GM03348 (cell line): ENCODE measurements at regions not wholly inside any gene's neighbourhood (a gene's known extent, or its start where the extent isn't known, plus 50 kb on each side); places are given as distances from the start of the nearest gene placed in this dataset.

ENCODE experiments used
- DNase-seq: peaks from one replicate; pipeline ENCODE4 v3.0.0; 2012; ENCODE audit warnings: low spot score

DNA sequence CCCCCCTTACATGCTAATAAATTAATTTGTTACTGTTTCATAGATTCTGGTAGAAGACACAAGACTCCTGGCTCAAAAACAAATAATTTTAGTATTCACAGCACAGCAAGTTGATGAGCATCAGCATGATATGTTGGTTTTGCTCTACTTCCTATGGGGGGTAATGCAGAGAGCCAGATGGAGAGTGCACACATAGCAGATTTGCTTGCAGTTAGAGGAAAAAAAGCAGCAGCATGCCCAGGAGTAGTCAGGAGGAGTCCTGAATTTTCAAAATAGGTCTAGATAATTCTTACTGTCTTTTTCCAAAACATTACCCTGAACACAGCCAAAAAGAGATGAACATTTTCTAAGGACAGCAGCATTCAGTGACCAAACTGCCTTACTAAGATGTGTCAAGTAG, 261.3 kb downstream of the COX7C start:
- DNase-seq, result no peak

DNA sequence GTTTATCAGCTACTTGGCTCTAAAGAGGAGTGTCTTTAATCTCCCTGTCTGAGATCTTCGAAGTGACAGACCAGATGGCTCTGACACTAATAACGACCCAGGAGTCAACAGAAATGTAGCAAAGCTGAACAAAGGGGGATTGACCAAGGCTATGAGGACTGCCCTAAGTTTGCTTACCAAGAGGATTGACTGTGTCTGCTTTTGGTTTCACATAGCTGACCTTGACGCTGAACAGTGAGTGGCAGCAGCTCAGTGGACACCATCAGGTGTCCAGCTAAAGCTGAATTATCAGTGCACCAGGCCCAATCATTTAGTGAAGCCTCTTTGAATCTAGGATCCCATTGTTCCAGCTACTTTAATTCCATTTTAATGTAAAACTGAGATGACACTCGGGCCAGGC, 262.6 kb downstream of the COX7C start:
- no peak for DNase-seq

DNA sequence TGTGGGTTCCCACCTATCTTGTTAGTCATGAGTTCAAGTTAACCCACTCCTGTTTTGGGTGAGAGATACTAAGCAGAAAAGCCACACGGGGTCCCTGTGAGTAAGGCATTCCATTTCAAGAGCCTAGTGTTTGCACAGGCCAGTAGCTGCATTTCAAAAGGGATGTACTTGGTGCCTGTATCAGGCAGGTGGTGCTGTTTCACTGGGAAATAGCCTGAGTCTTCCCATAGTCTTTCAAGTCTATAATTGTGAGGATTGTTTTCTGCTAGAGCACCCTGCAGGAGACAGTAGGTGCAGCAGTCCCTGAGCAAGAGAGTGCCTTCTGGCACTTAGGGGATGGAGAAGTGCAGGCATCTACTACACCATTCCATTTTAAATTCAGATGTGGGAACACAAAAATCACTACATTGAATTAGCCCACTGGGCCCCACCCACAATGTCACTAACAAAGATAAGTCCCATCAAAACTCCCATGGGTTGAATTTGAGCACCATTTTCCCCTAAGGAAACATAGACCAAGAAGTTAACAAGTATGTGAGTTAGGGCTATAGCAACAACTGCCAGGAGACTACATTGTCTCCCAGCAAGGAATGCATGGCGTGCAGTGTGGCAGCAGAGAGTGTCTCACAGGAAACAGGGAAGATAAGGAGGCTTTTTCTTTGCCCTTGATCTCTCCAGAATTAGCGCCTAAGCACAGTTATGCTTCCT, 263.2 kb downstream of the COX7C start:
- peak; percentile 81 for DNase-seq

DNA sequence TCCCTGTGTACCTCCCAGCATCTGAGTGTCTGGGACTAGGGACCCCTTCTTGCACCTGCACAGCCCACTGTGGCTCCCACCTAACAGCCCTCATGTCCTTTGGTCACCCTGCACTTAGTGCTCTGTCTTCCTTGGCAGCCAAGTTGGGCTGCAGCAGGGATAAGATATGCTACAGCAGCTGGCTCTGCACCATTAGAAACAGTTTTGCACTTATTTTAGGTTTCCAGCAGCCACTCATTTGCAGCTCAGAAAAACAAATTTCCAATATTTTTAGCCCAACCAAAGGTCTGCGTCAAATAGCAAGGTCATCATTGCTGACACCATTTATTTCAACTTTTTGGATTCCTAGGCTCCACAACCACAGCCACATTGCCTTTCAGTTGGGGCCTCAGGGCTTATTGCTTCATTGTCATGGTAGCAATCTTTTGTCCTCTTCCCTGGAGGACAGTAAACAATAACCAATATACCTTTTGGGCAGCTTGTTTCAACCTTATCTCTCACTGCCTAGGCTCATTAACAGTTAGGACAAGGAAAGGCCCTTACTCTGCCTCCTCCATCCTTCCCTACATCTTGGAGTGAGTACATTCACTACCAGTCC, 263.9 kb downstream of the COX7C start:
- no peak for DNase-seq

DNA sequence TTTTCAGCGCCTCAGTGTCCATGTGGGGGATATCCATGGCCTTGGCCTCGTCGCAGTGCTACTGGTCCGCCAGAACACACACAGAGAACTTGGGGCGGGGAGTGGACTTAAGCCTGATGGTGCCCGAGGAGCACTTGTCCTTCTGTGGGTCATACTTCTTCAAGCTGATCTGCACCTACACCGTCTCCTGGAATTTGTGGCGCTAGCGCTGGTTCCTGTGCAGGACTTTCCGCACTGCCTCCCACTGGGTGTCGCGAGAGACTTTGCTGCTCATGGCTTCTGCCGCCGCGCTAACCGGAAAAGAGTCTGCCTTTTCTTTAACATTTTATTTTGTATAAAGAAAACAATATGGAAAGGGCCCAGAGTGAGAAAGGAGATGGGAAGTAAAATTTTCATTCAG, 266.9 kb downstream of the COX7C start:
- no peak for DNase-seq

DNA sequence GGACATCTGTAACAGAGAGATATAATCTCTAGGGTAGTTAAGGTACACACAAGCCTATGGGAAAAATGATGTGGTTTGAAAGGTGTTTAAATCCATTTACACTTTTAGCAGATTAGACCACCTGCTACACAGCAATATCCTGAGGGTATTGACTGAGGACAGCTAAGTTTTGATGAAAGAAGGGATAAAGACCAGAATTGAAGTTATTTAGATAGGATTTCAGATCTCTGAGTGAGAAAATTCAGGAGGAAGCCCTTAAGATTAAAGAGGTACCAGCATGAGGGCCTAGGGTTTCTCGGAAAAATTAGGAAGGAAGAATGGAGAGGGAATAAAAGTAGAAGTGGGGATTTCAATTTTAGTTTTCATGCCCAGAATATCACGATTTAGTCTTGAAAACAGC, 267.3 kb downstream of the COX7C start:
- no peak for DNase-seq

DNA sequence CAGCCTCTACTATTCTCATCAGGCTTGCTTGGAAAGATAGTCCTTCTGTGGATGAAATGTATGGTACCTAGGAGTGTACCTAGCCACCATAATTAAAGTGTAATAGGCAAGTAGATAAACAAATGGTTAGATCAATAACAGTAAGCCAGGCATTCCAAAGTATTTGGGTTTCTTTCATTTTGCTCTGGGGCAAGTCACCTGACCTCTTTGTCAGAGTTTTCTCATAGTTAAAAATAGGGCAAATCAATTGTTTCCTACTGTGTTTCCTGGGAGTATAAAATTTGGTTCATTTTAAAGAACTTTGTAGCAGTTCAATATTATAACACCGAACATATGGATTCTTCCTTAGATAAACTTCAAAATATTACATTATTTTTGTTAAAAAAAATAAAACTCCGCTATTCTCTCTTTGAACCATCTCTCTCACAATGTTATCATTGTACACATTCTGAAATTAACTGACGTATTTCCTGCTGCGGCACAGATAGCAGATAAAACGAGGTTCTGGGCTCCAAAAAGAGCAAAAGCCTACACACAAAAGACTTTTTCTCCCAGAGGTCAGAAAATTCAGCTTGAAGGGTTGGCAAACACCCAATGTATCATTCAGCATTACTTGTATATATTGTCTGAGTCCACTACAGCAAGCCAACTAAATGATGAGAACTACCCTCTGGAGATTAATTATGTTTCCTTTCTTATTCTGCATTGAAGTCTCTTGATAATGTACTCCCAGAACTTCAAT, 267.9 kb downstream of the COX7C start:
- no peak for DNase-seq

DNA sequence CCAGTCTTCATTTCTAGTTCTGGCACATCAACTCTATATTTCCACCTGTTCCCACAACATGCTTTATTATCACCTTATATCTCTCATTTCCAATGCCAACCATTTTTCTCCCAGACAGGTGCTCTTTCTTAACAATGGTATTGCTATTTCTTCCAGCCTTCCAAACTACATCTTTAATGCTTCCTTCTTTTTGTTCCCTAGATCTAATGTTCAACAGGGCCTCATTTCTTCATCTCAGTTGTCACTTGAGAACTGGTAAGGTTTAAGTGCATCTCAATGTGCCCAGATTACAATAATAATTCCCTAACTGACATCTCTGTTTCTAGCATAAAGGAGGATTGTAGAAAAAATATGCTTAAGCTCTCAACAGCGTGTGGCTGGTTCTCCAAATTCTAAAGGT, 272.6 kb downstream of the COX7C start:
- no peak for DNase-seq

DNA sequence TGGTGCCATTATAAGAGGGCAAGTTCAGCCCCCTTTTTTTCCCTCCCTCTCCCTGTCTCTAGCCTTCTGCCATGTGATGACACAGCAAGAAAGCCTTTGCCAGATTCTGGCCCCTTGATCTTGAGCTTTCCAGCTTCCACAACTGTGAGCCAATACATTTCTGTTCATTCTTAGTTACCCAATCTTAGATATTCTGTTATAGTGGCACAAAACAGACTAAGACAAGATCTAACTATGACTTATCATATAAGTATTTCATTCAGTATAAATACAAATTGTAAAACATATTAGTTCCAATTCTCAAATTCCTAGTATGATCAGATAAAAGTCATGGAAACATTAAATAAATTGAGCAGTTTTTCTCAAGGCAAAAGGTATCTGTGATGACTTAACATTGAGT, 276.3 kb downstream of the COX7C start:
- DNase-seq, result no peak

DNA sequence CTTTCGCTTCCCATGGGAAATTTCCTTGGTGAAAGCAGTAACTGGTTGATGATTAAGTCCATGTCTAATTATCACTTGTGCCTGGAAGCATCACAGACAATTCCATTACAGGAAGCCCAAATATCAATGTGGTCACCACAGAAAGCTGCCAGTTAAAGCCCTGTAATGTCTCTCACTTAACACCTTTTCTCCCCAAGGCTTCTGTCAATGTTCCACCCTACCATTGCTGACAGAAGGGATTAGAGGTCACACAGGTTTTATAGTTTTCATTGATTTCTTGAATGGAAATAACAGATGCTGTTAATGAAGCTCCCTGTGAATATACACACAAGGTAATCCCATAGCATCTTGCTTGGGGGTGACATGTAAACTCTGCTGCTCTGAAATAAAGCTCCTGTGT, 279.2 kb downstream of the COX7C start:
- DNase-seq, result no peak

DNA sequence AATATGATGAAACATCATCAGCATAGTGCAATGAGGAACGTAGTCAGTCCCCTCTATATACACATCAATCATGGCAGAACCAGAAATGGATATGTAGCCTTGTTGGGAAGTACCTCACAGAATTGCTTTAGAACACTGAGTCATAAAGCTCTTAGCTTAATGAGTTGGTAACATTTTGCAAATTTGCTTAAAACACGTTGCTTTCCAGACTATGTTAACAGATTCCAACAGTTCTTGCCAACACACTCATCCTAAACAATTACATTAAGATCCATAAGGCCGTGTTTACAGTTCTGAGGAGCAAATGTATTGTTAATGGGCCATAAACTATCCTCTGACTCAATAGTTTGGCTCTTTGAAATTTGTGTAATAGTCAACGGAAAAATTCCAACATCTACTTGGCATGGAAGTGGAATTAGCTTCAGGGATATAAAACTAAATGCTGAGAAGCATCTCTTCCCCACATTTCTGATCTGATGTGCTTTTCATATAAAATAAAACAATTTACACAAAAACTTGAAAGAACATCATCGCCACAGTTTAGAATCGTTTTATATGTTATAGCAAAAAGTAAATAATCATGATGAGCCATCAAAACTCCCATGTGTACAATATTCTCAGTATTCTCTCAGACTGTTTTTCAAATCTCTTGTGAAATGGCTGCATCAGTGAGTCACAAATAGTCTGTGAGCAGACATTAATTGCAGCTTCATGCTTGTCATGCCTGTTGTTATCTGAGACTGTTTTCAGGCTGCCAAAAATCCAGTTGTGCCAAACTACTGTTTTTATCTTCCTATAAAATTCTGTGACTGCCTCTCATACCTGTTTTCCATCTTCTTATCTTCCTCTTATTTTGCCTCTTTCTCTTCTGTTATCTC, 291.9 kb downstream of the COX7C start:
- DNase-seq, result peak; percentile 47

DNA sequence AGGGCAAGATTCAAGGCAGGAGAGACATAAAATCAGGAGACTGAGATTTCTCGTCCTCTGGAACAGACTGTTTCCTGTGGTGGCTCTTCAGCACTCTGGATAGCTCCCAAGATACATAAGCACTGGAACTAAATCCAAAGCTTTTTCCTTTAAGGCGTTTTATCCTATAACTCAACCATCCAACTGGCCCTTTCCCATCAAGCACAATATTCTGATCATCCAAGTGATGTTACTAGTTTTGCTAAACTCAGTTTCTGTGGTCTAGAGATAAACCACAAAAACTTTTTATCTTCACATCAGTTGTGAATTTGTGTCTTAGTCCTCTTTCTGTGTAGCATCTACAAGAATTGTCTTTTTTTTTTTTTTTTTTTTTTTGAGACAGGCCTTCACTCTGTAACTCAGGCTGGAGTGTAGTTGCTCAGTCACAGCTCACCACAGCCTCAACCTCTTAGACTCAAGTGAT, 299.4 kb downstream of the COX7C start:
- DNase-seq, result peak; percentile 5

DNA sequence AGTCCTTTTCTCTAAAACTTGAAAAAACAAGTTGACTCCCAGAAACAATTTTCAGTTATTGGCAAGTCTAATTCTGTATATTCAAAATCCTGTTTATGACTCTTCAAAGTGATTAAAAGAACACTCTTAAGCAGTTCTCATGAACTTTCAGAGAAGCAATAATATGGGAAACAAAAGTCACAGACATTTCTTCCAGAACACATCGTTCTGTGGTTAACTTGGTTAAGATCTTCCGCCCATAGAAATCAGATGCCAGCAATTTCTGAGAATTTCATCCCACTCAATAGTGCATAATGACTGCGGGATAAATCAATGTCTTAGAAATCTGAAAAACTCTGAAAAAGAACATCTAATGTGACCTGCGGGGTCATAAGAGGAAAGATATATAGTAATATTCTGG, 300.5 kb downstream of the COX7C start:
- DNase-seq, result no peak

DNA sequence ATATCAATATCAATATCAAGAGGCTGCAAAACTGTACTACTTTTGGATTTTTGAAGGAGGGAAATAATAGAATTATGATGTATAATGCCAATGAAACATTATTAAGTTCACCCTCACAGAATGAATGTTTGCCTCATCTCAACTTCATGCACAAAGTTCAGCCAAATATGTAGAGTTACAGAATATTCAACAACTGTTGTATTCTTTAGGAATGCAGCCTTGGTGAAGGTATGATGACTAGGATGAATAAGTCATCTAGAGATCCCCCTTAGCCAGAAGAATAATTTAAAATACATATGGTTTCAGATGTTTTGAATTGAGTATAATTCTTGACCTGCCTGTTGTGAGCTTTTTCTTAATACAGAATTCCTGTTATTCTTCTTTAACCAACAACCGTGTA, 308.3 kb downstream of the COX7C start:
- DNase-seq, result no peak

DNA sequence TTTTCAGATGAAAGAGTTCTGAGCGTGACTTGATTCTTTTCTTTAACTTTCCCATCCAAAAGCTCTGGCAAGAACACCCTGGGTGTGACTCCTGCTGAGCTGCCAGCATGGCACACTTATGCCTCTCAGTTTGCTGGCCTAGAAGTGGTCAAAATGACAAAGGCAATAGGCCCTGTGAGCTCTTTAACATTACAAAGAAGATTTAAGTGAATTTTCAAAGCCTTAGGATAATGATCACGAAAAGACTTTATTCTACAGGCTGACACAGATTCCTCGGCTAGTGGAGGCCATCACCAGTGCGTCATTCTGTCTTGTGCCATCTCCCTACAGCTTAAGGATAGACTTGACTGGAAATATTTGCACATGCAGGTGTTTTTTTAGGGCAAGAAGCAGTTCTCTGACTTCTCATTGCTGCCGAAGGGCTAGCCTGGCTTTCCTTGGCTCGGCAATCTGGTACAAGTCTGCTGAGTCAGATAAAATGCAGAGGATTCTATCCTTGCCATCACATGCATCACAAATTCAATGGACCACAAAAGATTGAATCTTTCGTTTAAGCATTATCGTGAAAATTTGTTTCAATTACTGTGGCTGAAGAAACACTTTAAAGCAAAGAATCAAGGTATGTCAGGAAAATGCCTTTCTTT, 311.5 kb downstream of the COX7C start:
- no peak for DNase-seq

DNA sequence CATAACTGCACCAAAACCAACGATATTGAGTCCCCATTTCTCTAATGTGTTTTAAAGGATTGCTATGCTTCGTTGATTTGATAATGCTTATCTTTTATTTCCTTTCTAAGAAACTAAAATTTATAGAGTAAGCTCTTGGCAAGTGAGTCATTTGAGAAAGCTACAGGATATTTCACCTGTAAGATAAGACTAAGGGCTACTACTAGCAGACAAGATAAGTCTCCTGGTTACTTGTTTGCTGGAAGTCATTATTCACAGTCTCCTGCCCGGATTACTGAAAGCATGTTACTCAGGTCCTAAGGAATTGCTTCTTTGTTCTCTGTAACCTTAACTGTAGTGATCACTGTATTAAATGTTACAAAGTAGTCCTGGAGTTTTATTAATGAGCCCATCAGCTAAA, 315.9 kb upstream of the RASA1 start:
- DNase-seq, result no peak

DNA sequence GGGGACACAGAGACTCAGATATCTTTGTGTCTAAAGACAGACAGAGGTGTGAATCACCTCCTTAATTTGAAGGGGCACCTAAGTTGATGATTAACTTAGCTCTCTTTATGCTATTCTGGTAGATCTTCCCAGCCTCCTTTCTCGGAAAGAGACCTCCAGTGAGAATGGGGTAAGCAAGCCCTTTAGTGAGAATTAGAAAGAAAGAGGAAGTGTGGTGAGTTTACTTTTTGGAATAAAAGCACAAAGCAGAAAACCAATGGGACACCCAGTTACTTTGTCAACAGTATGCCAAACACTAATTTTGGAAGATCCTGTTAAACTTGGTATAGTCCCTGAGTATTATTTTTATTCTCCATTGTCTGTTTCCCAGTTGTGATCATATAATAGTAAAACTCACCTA, 302.8 kb upstream of the RASA1 start:
- no peak for DNase-seq

DNA sequence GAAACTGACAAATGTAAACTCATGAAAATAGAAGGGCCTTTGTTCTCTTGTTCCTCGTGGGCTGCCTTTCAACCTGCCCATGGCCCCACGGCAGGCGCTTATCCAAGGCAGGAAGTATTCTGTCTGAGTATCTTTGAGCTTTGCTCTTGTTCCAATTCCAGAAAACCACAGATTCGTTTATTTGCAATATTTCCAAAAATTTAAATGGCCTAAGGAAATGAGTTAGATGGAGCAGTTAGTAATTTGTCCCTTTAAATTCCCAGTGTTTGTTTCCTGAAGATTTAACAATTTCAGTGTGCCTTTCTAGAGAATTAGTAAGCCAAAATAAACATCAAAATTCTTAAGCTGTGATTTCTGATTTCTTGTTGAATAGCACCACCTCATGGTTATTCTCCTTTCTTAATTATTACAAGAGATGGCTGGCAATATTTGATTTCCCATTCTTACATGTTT, 299.4 kb upstream of the RASA1 start:
- DNase-seq, result peak; percentile 51

DNA sequence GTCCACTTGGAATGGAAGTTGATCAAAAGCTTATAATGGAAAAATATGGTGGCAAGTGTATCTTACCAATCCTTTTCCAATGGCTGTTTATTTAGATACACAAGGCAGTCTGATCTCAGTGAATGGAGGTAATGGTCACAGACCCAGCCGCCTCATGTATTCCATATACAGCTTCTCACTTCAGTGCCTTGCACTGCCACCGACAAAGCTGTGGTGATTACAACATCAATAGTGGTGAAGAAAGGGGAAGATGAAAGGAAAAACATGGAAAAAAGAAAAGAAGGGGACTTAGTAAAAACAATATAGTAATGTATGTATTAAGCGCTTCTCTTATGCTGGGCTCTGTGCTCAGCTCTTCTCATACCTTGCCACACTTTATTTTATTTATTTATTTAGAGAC, 297.3 kb upstream of the RASA1 start:
- DNase-seq, result no peak

DNA sequence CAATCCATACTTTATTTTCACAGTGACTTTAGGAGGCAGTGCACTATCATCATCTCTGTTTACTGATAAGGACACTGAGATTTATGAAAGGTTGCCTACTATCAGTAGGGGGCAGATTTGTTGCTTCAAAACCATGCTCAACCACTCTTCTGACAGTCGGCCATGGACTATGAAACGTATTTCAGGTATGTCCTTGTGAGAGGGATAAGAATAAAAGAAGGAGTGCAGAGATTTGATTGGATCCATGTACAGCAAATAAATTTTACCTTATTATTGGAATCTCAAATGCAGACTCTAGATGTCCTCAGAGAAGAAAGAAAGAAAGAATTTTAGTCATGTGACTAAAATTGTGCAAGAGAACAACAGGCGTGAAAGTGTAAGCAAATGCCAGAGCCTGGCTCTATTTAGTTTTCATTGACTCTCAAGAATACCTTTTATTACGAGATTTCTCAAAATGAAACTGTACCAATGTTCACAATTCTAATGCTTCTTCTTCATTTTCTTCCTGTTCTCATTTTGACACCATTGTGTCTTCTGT, 296.6 kb upstream of the RASA1 start:
- DNase-seq, result peak; percentile 20

DNA sequence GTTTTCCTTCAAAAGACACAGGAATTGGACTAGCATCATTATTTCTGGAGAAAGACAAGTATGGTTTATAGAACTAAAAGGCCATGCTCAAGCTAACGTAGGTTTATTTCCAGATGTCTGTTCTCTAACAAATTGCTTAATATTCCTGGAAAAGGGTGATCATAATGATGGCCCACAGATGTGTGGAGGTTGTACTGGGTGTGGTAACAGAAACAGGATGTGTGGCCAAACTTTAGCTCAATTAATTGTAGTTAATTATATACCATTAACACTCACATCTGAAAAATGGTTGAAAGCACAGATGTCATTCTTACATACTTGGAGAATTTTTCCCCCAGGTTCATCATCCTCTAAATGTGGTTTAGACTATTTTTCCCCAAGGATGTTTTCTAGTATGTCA, 292.7 kb upstream of the RASA1 start:
- peak; percentile 4 for DNase-seq

DNA sequence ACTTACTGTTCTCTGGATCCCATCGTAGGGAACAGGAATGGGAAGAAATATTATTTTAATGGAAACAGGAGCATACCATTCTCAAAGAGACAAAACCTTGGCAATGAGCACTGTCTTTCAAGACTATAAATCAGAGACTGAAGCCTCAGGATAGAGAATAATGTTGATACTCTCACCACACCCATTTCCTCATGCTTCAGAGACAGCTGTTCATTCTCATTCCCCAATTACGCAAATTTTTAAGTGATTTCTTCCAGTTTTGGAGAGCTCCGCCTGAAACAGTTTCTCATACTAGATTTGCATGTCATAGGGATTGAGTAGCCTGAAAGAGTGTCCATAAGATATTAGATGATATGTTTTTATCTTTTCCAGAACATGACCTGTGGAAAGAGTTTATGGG, 290.5 kb upstream of the RASA1 start:
- DNase-seq, result peak; percentile 19
